Karpas-422 (cell line): ENCODE measurements at regions not wholly inside any gene's neighbourhood (a gene's known extent, or its start where the extent isn't known, plus 50 kb on each side); places are given as distances from the start of the nearest gene placed in this dataset.

Experiments used
- DNase-seq: peaks from one replicate; pipeline ENCODE4 v3.0.0-alpha.2; 2015
- H2AFZ ChIP-seq: fragments of 200-600 bp; sonication (generic); 2 replicates; pipeline ENCODE4 v1.6.1; 2014; ENCODE audit warnings: antibody characterized with exemption, low read length, mixed read lengths
- H3K27ac ChIP-seq: fragments of 200-600 bp; sonication (generic); 2 replicates; pipeline ENCODE4 v1.5.1; 2014; ENCODE audit warnings: mild to moderate bottlenecking, low read length, moderate library complexity
- H3K27me3 ChIP-seq: fragments of 200-600 bp; sonication (generic); 2 replicates; pipeline ENCODE4 v1.6.1; 2014; ENCODE audit warnings: low read length, mixed read lengths
- H3K36me3 ChIP-seq: fragments of 200-600 bp; sonication (generic); 2 replicates; pipeline ENCODE4 v1.6.1; 2014; ENCODE audit warnings: low read length, mixed read lengths; ENCODE audit not compliant: insufficient read depth
- H3K4me1 ChIP-seq: fragments of 200-600 bp; sonication (generic); 2 replicates; pipeline ENCODE4 v1.6.1; 2014; ENCODE audit warnings: mild to moderate bottlenecking, low read length, mixed read lengths
- H3K4me2 ChIP-seq: fragments of 200-600 bp; sonication (generic); 2 replicates; pipeline ENCODE4 v1.6.1; 2014; ENCODE audit warnings: low read length, low read depth, mild to moderate bottlenecking; ENCODE audit not compliant: poor library complexity, severe bottlenecking
- H3K4me3 ChIP-seq: fragments of 200-600 bp; sonication (generic); 2 replicates; pipeline ENCODE4 v1.5.1; 2014; ENCODE audit warnings: mild to moderate bottlenecking, antibody characterized with exemption, low read length, mixed read lengths
- H3K79me2 ChIP-seq: fragments of 200-600 bp; sonication (generic); 2 replicates; pipeline ENCODE4 v1.6.1; 2014; ENCODE audit warnings: mild to moderate bottlenecking, low read length, mixed read lengths
- H3K9ac ChIP-seq: fragments of 200-600 bp; sonication (generic); 2 replicates; pipeline ENCODE4 v1.6.0; 2014; ENCODE audit warnings: low read length
- H3K9me2 ChIP-seq: fragments of 200-600 bp; sonication (generic), shearing (Covaris generic); replicated peaks from 2 replicates; pipeline ENCODE4 v1.6.0; 2014; ENCODE audit warnings: mild to moderate bottlenecking, low read length, moderate library complexity; ENCODE audit not compliant: insufficient read depth
- H3K9me3 ChIP-seq: fragments of 300-700, 200-600 bp; sonication (generic); 2 replicates; pipeline ENCODE4 v1.6.1; 2014; ENCODE audit warnings: low read length, mixed read lengths
- H4K20me1 ChIP-seq: fragments of 200-600 bp; sonication (generic); 2 replicates; pipeline ENCODE4 v1.6.1; 2014; ENCODE audit warnings: mild to moderate bottlenecking, antibody characterized with exemption, low read length, low read depth; ENCODE audit not compliant: insufficient read depth

GRCh38 chr6:105550955-105551620 lies 148.2 kb upstream of the PREP start:
- Histone ChIP-seq H2AFZ (no peak overlapping the region), H3K79me2 (no peaks in the 10 kb centered on the region), H3K27ac (no peak overlapping the region), H3K4me1 (no peaks in the 10 kb centered on the region), H3K9me2 (no peaks in the 10 kb centered on the region), H3K9ac (no peak overlapping the region), H4K20me1 (no peaks in the 10 kb centered on the region), H3K9me3 (no peaks in the 10 kb centered on the region), H3K27me3 (no peaks in the 10 kb centered on the region), H3K36me3 (no peaks in the 10 kb centered on the region), H3K4me3 (no peak overlapping the region), H3K4me2 (no peak overlapping the region)
- DNase-seq, result no peak

GRCh38 chr6:105546754-105547153 lies 143.9 kb upstream of the PREP start:
- Histone ChIP-seq H2AFZ (no peak overlapping the region), H3K9me2 (no peaks in the 10 kb centered on the region), H4K20me1 (no peaks in the 10 kb centered on the region), H3K9me3 (no peaks in the 10 kb centered on the region), H3K27me3 (no peaks in the 10 kb centered on the region), H3K4me1 (no peaks in the 10 kb centered on the region), H3K4me2 (no peak overlapping the region), H3K79me2 (no peaks in the 10 kb centered on the region), H3K4me3 (no peak overlapping the region), H3K27ac (no peak overlapping the region), H3K36me3 (no peaks in the 10 kb centered on the region), H3K9ac (no peak overlapping the region)
- no peak for DNase-seq

DNA sequence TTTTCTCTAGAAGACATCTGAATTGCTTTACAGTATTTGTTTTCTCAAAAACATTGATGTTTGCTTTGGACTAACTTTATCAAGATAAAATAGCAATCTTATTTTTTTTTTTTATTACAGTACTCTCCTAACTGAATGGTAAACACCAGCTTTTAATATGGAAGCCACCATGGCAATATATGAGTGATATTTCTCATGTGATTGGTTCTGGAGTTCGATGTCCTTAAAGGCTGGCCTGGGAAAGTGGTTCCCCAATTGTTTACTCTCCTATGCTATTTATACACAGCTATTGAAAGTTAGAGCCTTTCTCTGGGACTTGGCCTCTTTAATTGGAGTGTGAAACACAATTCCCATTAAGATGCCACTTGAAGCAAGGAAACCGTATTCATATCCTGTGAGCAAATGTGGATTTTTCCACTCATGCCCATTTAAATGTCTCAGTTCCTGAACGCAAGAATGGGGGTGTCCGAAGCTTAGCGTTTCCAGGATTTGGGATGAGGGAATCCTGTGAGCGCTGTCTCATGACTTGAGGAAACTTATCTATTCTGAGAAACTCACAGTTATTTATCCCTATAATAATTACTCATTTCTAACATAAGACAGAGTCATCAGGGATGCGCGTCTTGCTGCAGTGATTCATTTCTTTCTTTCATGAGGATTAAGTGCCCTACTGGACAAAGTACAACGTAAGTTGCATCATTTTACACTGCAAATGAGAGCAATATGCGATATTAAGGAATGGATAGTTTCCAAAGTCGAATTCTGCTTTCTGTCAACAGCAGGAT lies 143.3 kb upstream of the PREP start:
- Histone ChIP-seq H3K79me2 (no peaks in the 10 kb centered on the region), H4K20me1 (no peaks in the 10 kb centered on the region), H3K9me3 (no peaks in the 10 kb centered on the region), H3K27me3 (no peaks in the 10 kb centered on the region), H3K9ac (no peak overlapping the region), H3K27ac (no peak overlapping the region), H3K4me1 (no peaks in the 10 kb centered on the region), H2AFZ (no peak overlapping the region), H3K4me3 (no peak overlapping the region), H3K36me3 (no peaks in the 10 kb centered on the region), H3K4me2 (no peak overlapping the region), H3K9me2 (no peaks in the 10 kb centered on the region)
- DNase-seq, result no peak

- Histone ChIP-seq H3K9me3 (no peaks in the 10 kb centered on the region), H3K4me3 (no peak overlapping the region), H3K9me2 (no peaks in the 10 kb centered on the region), H4K20me1 (no peaks in the 10 kb centered on the region), H3K79me2 (no peaks in the 10 kb centered on the region), H3K9ac (no peak overlapping the region), H3K27ac (no peak overlapping the region), H3K27me3 (no peaks in the 10 kb centered on the region), H3K4me2 (no peak overlapping the region), H3K36me3 (no peaks in the 10 kb centered on the region), H2AFZ (no peak overlapping the region), H3K4me1 (no peaks in the 10 kb centered on the region)
- no peak for DNase-seq
Observed at GRCh38 chr6:105545228-105545920, 142.5 kb upstream of the PREP start.

GRCh38 chr6:105539911-105540310 lies 137.0 kb upstream of the PREP start:
- no peak overlapping the region for H3K4me3 ChIP-seq
- H3K27ac ChIP-seq, result no peak overlapping the region
- no peak for DNase-seq
- no peak overlapping the region for H3K4me2 ChIP-seq
- H4K20me1 ChIP-seq, result no peaks in the 10 kb centered on the region
- H3K79me2 ChIP-seq, result no peaks in the 10 kb centered on the region
- no peaks in the 10 kb centered on the region for H3K9me2 ChIP-seq
- no peak overlapping the region for H3K9ac ChIP-seq
- H3K27me3 ChIP-seq, result no peaks in the 10 kb centered on the region
- no peaks in the 10 kb centered on the region for H3K36me3 ChIP-seq
- no peak overlapping the region for H2AFZ ChIP-seq
- no peaks in the 10 kb centered on the region for H3K9me3 ChIP-seq
- no peaks in the 10 kb centered on the region for H3K4me1 ChIP-seq

GRCh38 chr6:105537981-105538578 lies 135.2 kb upstream of the PREP start:
- Histone ChIP-seq H4K20me1 (no peaks in the 10 kb centered on the region), H3K4me2 (no peak overlapping the region), H3K36me3 (no peaks in the 10 kb centered on the region), H3K4me3 (no peak overlapping the region), H3K9me2 (no peaks in the 10 kb centered on the region), H3K27me3 (no peaks in the 10 kb centered on the region), H3K9me3 (no peaks in the 10 kb centered on the region), H3K27ac (no peak overlapping the region), H3K79me2 (no peaks in the 10 kb centered on the region), H2AFZ (no peak overlapping the region), H3K9ac (no peak overlapping the region), H3K4me1 (no peaks in the 10 kb centered on the region)
- DNase-seq, result no peak

DNA sequence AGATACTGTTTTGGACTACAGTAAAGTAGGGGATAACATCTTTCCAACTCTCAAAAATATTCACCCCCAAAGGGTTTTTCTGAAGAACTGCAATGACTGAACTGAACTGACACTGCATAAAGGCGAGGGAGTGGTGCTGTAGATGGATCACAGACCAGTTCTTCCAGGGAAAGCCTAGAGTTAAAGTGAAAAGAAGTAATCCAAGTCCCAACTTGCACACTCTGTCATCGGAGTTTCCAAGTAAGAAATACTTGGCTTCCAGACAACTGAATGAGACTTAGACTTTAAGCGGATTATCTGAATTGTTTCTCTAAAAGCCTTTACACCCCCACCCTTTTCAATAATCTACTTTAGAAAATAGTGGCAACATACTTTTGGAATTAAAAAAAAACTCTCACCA lies 134.1 kb upstream of the PREP start:
- no peak overlapping the region for H3K4me2 ChIP-seq
- no peaks in the 10 kb centered on the region for H3K27me3 ChIP-seq
- no peaks in the 10 kb centered on the region for H3K9me3 ChIP-seq
- no peaks in the 10 kb centered on the region for H3K79me2 ChIP-seq
- no peak overlapping the region for H3K9ac ChIP-seq
- DNase-seq, result no peak
- H4K20me1 ChIP-seq, result no peaks in the 10 kb centered on the region
- no peaks in the 10 kb centered on the region for H3K9me2 ChIP-seq
- no peaks in the 10 kb centered on the region for H3K36me3 ChIP-seq
- H3K27ac ChIP-seq, result no peak overlapping the region
- H3K4me1 ChIP-seq, result no peaks in the 10 kb centered on the region
- no peak overlapping the region for H2AFZ ChIP-seq
- H3K4me3 ChIP-seq, result no peak overlapping the region

DNA sequence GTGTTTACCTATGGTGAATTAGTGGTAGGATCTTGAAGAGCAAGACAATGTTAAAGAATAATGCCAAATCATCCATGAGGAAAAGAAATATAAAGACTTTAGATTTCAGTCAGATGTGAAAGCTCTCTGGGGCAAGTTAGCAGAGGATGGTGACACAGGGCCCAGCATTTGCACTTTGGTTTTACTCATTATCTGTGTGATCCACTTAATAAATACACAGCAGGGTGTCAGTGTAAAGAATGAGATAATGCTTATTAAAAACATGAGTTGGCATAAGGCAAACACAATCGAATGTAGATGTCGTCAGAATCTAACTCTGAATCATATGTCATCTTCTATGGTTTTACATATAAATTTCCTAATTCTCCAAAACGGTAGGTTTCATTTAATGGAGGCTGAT lies 130.4 kb upstream of the PREP start:
- H3K9ac ChIP-seq, result no peak overlapping the region
- H3K27me3 ChIP-seq, result no peaks in the 10 kb centered on the region
- H3K4me3 ChIP-seq, result no peak overlapping the region
- no peaks in the 10 kb centered on the region for H3K9me2 ChIP-seq
- no peak overlapping the region for H3K27ac ChIP-seq
- H3K4me1 ChIP-seq, result no peaks in the 10 kb centered on the region
- DNase-seq, result no peak
- H3K79me2 ChIP-seq, result no peaks in the 10 kb centered on the region
- no peaks in the 10 kb centered on the region for H3K9me3 ChIP-seq
- H3K36me3 ChIP-seq, result no peaks in the 10 kb centered on the region
- H2AFZ ChIP-seq, result no peak overlapping the region
- no peak overlapping the region for H3K4me2 ChIP-seq
- H4K20me1 ChIP-seq, result no peaks in the 10 kb centered on the region
